ENCODE measurements at regions not wholly inside any gene's neighbourhood (a gene's known extent, or its start where the extent isn't known, plus 50 kb on each side); places are given as distances from the start of the nearest gene placed in this dataset.

GRCh38 chr16:56057151-56057550, 134.1 kb upstream of the GNAO1 start:
- no peak for TF ChIP-seq POLR2A (IDR thresholded peaks at IDR 0.05)
- TF ChIP-seq, protein P1, sequence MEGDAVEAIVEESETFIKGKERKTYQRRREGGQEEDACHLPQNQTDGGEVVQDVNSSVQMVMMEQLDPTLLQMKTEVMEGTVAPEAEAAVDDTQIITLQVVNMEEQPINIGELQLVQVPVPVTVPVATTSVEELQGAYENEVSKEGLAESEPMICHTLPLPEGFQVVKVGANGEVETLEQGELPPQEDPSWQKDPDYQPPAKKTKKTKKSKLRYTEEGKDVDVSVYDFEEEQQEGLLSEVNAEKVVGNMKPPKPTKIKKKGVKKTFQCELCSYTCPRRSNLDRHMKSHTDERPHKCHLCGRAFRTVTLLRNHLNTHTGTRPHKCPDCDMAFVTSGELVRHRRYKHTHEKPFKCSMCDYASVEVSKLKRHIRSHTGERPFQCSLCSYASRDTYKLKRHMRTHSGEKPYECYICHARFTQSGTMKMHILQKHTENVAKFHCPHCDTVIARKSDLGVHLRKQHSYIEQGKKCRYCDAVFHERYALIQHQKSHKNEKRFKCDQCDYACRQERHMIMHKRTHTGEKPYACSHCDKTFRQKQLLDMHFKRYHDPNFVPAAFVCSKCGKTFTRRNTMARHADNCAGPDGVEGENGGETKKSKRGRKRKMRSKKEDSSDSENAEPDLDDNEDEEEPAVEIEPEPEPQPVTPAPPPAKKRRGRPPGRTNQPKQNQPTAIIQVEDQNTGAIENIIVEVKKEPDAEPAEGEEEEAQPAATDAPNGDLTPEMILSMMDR (IDR thresholded peaks at IDR 0.05): no peak
